Astrocyte of the hippocampus (primary cell): ENCODE measurements at regions not wholly inside any gene's neighbourhood (a gene's known extent, or its start where the extent isn't known, plus 50 kb on each side); places are given as distances from the start of the nearest gene placed in this dataset.

Source experiments
- DNase-seq: peaks from one replicate; pipeline ENCODE4 v3.0.0; 2011; ENCODE audit warnings: low read depth, low spot score

DNA sequence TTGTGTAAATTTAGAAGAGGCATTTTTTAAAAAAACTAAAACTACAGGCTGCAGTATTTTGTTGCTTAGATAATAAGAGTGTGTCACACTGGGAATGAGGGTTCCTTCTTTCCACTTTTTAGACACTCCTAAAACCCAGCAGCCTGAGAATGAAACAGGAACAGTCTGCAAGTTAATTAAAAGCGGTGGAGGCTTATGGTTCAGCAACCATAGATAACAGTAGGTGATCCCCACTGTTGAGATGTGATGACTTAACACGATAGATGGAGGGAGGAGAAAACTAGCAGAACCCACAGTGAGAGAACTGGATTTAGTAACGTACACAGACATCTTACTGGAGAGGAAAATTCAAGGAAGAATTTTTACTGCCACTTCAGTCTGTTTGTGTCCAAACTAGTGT lies 767.3 kb downstream of the C4orf33 start:
- no peak for DNase-seq

GRCh38 chr4:129883996-129884395 lies 788.0 kb downstream of the C4orf33 start:
- no peak for DNase-seq

GRCh38 chr4:129897111-129897510 lies 801.2 kb downstream of the C4orf33 start:
- no peak for DNase-seq

- no peak for DNase-seq
These were observed 803.9 kb downstream of the C4orf33 start for GRCh38 chr4:129899849-129900248.

GRCh38 chr4:129900430-129900953 lies 804.5 kb downstream of the C4orf33 start:
- DNase-seq, result no peak

GRCh38 chr4:129901205-129901604 lies 805.3 kb downstream of the C4orf33 start:
- DNase-seq, result no peak

DNA sequence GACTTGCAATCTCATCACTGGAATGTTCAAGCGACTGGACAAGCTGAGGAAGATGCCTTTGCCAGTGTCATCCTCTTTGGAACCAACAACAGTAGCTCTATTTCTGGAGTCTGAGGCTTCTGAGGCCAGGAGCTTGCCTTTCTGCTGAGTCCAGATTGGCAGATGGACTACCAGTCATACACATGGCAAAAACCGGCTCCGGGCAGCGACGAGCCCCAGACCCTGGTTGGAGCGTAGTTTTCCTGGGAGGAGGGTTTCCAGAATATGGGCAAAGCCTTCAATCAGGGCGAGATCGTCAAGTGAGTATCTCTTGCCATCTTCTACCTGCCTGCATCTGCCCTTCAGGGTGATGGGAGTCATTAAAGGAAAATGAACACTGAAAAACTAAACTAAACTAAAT lies 807.9 kb downstream of the C4orf33 start:
- no peak for DNase-seq

DNA sequence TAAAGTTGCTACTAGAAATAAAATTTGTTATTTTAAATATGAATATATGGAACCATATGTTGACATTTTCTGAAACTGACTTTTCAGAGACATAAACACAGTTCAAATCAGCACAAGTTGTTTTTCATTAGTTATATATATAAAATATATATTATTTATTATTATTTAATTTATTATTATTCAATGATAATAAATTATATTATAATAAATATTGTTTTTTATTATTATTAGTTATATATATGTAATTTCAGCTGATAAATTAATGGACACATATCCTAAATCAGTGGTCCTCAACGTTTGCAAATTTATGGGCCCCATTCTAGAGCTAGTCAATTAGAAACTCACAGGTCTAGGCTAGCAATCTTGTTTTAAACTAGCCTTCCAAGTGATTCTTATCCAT lies 809.3 kb downstream of the C4orf33 start:
- no peak for DNase-seq

GRCh38 chr4:129908117-129908516 lies 812.2 kb downstream of the C4orf33 start:
- no peak for DNase-seq

DNA sequence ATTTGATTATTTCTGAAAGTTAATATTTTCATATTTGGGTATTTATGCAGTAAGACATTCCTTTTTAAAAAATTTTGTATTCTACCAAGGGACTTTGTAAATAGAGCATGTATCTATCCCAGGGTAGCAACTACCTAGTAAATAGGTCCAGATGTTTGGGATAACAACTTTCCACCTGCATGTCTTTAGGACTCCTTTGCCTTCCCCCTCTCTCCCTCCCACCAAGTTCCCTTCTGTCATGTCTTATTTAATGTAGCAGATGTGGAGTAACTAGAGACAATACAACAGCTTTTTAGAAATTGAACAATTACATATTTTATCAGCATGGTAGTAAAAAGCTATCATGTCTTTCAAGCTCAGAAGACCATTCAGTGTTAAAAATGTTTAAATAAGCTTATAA lies 821.0 kb downstream of the C4orf33 start:
- DNase-seq, result no peak

GRCh38 chr4:129917651-129918050 lies 821.7 kb downstream of the C4orf33 start:
- no peak for DNase-seq

GRCh38 chr4:129926936-129927335 lies 831.0 kb downstream of the C4orf33 start:
- peak; percentile 5 for DNase-seq

- DNase-seq, result peak; percentile 3
These were observed 833.1 kb downstream of the C4orf33 start for GRCh38 chr4:129929052-129929451.

GRCh38 chr4:129929984-129930383 lies 834.0 kb downstream of the C4orf33 start:
- no peak for DNase-seq

DNA sequence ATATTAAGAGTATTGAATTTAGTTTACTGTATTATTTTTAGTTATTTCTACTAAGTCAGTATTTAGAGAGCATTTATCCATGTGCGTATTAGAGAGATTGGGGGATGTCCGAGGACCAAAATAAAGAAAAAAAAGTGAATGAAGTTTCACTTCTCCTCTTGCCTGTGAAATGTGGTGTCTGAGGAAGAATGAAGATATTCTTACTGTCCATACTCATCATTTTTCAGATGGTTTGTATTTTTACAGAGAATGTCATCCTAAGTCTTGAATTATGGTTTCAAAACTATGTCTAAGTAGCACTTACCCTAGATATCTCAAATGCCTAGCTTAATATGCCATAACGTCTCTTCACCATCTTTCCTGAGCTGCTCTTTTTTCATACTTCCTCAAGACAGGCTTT lies 854.3 kb downstream of the C4orf33 start:
- DNase-seq, result no peak

- DNase-seq, result no peak
These were observed 870.2 kb downstream of the C4orf33 start for GRCh38 chr4:129966175-129966574.

DNA sequence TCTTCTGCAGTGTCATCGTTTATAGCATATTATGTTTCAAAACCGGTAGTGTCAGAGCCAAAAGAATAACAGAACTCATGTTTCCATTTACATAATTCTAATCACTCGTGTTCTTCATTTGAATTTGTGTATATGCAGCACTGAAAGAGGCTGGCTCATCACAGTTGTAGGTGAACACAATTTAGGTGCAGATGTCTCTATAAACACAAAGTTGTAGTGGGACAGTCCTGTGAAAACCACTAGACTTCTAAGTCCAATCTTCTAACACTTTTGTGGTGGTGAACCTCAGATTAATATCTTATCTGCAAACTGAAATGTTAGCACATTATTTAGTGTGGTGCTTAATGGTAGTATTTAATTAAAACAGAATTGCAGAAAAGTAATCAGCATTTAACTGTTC lies 872.4 kb downstream of the C4orf33 start:
- DNase-seq, result no peak

DNA sequence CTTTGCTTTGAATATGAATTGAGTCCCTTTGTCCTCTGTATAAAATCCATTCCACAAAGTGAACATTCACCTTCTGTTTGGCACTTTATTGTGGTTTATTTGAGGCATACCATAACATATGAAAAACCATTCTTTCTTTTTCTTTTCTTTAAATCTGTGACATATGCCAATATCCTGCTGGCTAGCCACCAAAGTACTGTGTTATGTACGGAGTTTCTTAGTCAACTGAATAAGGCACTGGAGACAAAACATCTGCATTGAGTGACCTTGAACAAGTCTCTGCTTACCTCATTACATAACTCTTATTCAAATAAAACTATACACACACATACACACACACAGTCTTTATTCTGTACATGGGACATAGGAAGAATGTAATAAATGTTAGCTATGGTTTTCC lies 872.8 kb downstream of the C4orf33 start:
- no peak for DNase-seq

- DNase-seq, result no peak
These were observed 874.8 kb downstream of the C4orf33 start for GRCh38 chr4:129970801-129971200.

- no peak for DNase-seq
These were observed 875.5 kb downstream of the C4orf33 start for GRCh38 chr4:129971419-129971818.

DNA sequence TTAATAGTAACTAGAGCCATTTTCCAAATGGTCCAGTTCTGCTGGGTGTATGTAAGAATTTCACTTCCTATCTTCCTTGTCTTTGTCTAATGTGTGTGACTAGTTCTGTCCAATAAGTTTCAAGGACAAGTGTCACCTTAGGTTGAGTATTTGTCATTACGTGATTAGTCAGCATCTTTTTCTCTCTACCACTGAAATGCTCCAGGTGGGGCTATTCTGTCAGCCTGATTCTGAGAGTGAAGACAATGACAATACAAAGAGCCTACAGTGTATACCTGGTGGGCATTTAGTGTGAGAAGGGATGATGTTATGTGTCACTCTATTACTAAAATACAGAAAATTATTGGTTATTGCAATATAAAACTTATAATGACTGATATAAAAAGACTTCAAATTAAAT lies 876.3 kb downstream of the C4orf33 start:
- no peak for DNase-seq

DNA sequence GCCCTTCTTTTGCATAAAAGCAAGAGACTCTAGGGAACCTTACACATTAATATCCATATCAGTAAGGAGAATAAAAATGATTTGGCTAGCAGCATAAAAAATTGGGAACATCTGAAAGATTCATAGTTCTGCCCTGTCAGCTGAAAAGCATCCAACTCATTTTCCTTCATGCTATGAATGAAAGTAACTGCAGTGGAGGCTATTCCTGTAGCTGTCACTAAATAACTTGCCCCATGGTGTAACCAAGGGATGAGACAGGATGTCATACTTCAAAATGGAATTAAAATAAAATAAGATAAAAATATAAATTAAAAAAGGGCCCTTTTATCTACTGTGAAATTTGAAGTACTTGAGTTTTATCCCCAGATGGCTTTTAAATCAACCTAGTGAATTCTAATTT lies 878.8 kb downstream of the C4orf33 start:
- no peak for DNase-seq

- DNase-seq, result no peak
These were observed 882.4 kb downstream of the C4orf33 start for GRCh38 chr4:129978315-129978714.

GRCh38 chr4:129988957-129989356 lies 893.0 kb downstream of the C4orf33 start:
- no peak for DNase-seq
